ENCODE measurements at regions not wholly inside any gene's neighbourhood (a gene's known extent, or its start where the extent isn't known, plus 50 kb on each side); places are given as distances from the start of the nearest gene placed in this dataset.
"Not testable (repeated sequence)": the region's sequence is repeated elsewhere in the genome, so short reads cannot be mapped to it uniquely, and the experiment has no call there.

DNA sequence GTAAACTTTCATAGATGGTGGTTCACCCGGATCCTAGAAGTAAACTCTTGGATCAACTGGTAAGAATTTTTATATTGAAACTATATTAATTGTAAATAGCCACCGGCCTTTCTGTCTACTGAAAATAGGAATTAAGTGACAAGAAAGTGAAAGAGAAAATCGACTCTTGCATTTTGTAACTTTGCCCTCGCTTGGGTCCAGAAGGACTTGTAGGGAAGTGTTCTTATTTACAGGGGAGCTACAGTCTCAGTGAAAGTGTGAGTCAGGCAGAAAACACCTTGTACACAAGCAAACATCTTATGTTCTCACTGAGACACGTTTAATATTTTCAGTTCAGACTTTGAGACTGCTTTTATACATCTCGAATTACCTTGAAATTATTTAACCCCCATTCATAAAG lies 238.9 kb downstream of the BLID start:
- no peak for FAIRE-seq
- no peak for DNase-seq (ENCODE audit: low spot score in 2 of 2)

DNA sequence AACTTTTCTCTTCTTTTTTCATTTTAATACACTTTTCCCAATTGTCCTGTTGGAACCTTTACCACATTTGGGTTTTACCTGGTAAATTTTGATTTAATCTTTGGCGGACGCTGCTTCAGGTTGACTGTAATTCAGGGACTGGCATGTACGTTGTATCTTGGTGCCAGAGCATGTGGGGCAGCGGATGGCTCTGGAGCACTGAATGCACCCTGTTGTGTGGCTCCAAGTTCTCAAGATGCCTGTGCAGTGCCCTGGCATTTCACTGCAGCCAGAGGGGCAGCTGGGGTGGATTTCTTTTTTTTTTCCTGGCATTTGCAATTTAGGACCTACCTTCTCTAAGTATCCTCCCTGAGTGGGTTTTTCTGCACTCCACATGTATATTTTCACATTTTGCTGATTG lies 242.2 kb downstream of the BLID start:
- DNase-seq (ENCODE audit: low spot score in 2 of 2), result no peak

GRCh38 chr11:121872356-121872755 lies 243.7 kb downstream of the BLID start:
- DNase-seq (ENCODE audit: low spot score in 2 of 2), result no peak
- no peak for FAIRE-seq

More for the DNA sequence above, 242.2 kb downstream of the BLID start:
- FAIRE-seq, result no peak

DNA sequence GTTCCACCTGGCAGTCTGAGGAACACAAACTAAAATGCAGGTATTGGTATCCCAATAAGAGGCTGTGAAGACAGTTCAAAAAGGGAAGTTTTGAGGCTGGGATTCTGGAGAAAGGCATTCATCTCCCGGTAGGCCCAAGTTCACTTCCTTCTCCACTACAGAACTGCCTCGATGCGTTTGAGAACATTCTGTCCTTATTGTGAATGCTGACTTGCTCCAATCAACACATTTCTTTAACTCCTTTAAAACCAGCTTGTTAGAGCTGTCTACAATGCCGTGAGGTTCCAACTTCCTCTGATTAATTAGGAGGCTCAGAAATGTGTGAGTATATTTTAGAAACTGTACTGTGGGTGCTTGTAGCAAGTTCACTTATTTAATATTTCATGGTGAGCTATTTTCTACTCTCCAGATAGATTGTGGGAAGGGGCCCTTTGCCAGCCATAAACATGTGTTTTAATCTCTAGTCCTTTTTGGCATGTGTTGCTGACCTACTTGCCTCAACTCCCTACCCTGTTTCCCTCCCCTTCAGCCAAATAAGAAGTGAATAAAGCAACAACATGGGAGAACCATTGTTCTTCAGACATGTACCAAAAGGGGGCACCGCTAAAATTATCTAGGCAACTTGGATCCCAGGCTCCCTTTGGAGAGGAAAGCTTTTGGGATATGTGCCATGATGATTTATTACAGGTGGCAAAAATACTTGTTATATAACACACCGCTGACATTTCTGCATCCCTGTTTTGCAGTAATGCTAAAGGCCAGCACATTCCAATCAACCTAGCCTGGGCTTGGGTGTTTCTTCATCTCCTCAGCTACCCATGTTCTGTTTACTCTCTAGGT lies 245.6 kb downstream of the BLID start:
- DNase-seq (ENCODE audit: low spot score in 2 of 2) (no peak), FAIRE-seq (no peak)

DNA sequence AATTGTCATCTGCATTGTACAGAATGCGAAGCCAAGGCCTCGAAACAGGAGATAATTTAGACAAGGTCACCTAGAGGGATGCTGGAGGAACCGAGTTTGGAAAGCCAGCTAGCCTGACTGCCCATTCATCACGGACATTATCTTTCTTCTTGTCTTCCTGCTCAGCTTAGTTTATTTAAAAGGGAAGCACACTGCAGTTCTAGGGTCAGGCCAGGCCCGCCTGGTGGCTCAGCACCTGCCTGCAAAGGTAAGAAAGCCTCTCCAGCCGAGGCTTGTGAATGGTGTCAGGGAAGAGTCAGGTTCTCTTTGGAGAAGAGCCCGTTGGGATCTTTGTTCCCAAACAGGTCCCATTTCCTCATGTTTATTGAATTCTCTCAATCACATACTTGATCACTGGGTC lies 246.5 kb downstream of the BLID start:
- no peak for FAIRE-seq
- no peak for DNase-seq (ENCODE audit: low spot score in 2 of 2)

DNA sequence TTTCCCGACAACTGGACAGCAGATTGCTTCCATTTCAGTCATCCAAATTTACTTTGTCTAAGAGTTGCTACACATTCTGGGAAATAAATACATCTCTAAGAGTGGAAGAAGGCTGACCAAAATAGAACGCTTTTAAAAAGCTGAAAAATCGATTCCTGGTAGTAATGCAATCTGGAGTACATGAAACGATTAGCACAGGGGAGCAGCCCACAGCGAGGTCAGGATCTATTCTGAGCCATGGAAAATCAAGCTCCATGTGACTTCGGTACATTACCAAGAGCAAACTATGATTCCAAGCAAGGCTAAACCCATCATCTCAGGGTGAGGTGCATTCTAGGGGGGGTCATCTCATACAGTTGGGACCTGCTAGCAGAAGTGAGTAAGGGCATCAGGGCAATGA lies 249.3 kb downstream of the BLID start:
- no peak for FAIRE-seq

GRCh38 chr11:121864660-121865059 lies 251.4 kb downstream of the BLID start:
- FAIRE-seq, result no peak

More for the DNA sequence above, 249.3 kb downstream of the BLID start:
- no peak for DNase-seq (ENCODE audit: low spot score in 2 of 2)

GRCh38 chr11:121863126-121863525 lies 252.9 kb downstream of the BLID start:
- DNase-seq (ENCODE audit: low spot score in 2 of 2) (no peak), FAIRE-seq (no peak)

More at GRCh38 chr11:121864660-121865059, 251.4 kb downstream of the BLID start:
- DNase-seq (ENCODE audit: low spot score in 2 of 2), result no peak

- FAIRE-seq; DNase-seq (ENCODE audit: low spot score in 2 of 2): not testable (repeated sequence)
Measured at GRCh38 chr11:121855138-121855537, 260.9 kb downstream of the BLID start.

- FAIRE-seq, result no peak
- DNase-seq (ENCODE audit: low spot score in 2 of 2), result no peak
Measured at GRCh38 chr11:121844016-121844415, 272.0 kb downstream of the BLID start.

DNA sequence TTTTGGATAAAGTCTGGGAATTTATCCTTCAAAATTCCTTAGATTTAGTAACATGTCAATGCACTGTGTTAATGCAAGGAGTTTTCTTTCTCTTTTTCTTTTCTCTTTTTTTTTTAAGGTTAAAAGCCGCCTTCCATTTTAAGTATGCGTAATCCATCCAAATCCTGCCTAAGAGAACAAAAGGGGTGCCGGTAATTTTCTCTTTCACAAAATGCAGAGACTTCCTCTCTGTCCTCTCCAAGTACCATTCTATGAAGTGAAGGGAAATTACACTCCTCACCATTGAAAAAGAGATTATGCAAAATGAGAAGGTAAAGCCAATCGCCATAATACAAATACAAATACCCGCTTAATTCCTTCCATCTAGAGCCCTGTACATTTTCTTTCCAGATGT lies 273.8 kb downstream of the BLID start:
- DNase-seq (ENCODE audit: low spot score in 2 of 2) (no peak), FAIRE-seq (no peak)

GRCh38 chr11:121841487-121842191 lies 274.4 kb downstream of the BLID start:
- FAIRE-seq (no peak), DNase-seq (ENCODE audit: low spot score in 2 of 2) (no peak)

GRCh38 chr11:121839781-121840180 lies 276.2 kb downstream of the BLID start:
- DNase-seq (ENCODE audit: low spot score in 2 of 2), result no peak

DNA sequence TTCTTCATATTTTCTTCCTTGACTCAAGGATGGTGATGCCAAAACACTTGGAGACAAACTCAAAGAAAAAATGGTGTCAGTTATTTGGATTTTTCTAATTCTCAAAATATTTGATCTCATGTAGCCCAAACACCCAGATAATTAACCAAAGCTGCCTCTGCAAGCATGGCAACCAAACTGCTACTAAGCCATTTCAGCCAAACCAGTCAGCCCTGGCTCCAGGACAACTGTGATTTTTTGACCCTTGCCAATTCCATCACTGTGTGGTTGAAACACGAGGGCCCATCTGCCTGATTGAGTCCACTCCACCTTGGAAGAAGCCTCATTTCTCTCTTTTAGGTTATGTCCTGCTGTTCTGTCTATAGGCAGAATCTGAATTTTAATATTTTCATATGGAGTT lies 277.4 kb downstream of the BLID start:
- DNase-seq (ENCODE audit: low spot score in 2 of 2) (no peak), FAIRE-seq (no peak)

More at GRCh38 chr11:121839781-121840180, 276.2 kb downstream of the BLID start:
- FAIRE-seq, result no peak

DNA sequence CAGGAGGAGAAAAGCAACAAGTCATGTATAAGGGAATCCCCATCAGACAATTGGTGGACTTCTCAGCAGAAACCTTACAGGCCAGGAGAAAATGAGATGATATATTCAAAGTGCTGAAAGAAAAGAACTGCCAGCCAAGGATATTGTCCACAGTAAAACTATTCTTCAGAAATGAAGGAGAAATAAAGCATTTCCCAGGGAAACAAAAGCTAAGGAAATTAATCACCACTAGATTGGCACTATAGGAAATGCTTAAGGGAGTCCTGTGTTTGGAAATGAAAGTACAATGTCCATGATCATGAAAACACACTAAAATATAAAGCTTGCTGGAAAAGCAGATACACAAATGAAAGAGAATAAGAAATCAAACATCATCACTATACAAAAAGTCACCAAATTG lies 282.0 kb downstream of the BLID start:
- FAIRE-seq (no peak), DNase-seq (ENCODE audit: low spot score in 2 of 2) (no peak)

GRCh38 chr11:121829159-121829643 lies 286.8 kb downstream of the BLID start:
- no peak for FAIRE-seq
- peak in 1 of 2 donors; percentile 15 for DNase-seq (ENCODE audit: low spot score in 2 of 2)

DNA sequence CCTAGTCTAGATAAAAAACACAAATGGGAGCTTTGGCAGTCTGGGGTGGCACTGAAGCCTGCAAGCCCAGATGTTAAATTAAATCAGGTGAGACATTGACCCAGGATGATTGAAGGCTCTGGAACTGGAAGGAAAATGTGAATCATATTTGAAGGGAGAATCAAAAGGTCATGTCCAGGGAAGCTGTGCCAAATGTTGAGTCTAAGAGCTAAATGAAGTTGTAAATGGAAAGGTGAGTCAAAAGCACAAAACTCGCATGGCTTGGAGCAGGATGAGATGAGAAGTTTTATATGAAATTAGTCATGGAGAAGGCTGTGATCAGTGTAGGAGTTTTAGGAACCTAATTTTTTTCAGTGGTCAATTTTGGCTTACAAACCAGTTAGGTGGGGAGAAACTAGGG lies 301.1 kb downstream of the BLID start:
- FAIRE-seq, result no peak
- DNase-seq (ENCODE audit: low spot score in 2 of 2), result no peak

GRCh38 chr11:121814296-121814695 lies 301.7 kb downstream of the BLID start:
- DNase-seq (ENCODE audit: low spot score in 2 of 2) (no peak), FAIRE-seq (no peak)

- DNase-seq (ENCODE audit: low spot score in 2 of 2), result no peak
- no peak for FAIRE-seq
Measured at GRCh38 chr11:121810291-121810690, 305.7 kb downstream of the BLID start.

- DNase-seq (ENCODE audit: low spot score in 2 of 2) (no peak), FAIRE-seq (no peak)
Measured at GRCh38 chr11:121808096-121808495, 307.9 kb downstream of the BLID start.

- DNase-seq (ENCODE audit: low spot score in 2 of 2), result no peak
- FAIRE-seq, result no peak
Measured at GRCh38 chr11:121807051-121807450, 309.0 kb downstream of the BLID start.

- FAIRE-seq (no peak), DNase-seq (ENCODE audit: low spot score in 2 of 2) (no peak)
Measured at GRCh38 chr11:121802542-121802941, 313.5 kb downstream of the BLID start.

Data from frontal cortex (tissue), 3 donors.